Fibroblast of skin of back (primary cell): ENCODE measurements at regions not wholly inside any gene's neighbourhood (a gene's known extent, or its start where the extent isn't known, plus 50 kb on each side); places are given as distances from the start of the nearest gene placed in this dataset.
A peak's percentile ranks its signal among the peaks of the same experiment; 100 is the strongest.
"Not testable (repeated sequence)": the region's sequence is repeated elsewhere in the genome, so short reads cannot be mapped to it uniquely, and the experiment has no call there.

ENCODE experiments used
- DNase-seq: peaks from one replicate; pipeline ENCODE4 v3.0.0-alpha.2; 2013

DNA sequence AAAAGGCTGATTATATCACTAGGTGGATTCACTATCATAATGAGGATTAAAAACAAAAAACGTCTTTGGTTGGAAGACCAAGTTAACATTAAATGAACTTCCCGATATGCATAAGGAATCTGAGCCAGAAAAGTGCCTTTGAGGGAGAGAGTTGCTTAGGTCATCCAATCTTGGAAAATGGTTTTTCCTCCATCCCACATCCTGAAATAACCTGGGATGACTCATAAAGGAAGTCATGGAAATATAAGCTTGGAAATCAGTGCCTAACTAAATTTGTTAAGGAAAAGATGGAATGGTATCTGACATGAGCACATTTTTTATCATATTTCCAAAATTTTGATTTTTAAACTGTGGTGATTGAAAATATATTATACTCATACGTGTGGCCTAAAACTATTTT is 66.0 kb downstream of the KBTBD8 start:
- DNase-seq, result peak; percentile 23

DNA sequence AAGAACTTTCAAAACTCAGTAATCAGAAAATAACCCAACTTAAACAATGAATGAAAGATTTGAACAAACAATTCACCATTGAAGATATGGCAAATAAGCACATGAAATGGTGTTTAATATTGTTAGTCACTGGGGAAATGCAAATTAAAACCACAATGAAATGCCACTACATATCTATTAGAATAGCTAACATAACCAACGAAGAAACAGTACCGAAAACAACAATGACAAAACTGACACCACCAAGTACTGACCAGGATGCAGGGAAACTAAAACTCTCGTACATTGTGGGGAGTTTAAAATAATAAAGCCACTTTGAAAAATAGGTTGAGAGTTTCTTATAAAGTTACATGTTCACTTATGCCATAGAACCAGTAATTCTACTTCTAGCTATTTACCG is 69.1 kb downstream of the KBTBD8 start:
- DNase-seq, result no peak

DNA sequence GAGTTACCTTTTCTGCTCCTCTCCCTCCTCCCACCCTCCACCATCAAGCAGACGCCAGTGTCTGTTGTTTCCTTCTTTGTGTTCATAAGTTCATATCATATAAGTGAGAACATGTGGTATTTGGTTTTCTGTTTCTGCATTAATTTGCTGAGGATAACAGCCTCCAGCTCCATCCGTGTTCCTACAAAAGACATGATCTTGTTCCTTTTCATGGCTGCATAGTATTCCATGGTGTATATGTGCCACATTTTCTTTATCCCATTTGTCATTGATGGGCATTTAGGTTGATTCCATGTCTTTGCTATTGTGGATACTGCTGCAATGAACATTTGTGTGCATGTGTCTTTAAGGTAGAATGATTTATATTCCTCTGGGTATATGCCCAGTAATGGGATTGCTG is 74.5 kb downstream of the KBTBD8 start:
- not testable (repeated sequence) for DNase-seq

DNA sequence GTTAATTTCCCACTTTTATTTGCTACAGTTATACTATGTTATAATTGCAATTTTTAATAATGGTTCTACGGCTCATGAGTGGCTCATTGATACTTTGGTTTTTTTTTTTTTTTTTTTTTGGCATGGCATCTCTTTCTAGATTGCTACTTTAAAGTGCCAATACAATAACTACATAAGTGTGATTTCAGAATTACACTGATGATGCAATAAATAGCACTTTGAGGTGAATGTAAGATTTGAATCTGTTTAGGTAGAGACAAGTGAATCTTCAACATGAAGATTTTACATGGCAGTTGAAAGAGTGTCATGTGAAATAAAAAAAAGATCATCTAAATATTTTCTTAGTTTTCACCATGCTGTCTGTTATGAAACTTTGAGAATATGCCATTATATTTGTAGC is 75.7 kb downstream of the KBTBD8 start:
- no peak for DNase-seq

DNA sequence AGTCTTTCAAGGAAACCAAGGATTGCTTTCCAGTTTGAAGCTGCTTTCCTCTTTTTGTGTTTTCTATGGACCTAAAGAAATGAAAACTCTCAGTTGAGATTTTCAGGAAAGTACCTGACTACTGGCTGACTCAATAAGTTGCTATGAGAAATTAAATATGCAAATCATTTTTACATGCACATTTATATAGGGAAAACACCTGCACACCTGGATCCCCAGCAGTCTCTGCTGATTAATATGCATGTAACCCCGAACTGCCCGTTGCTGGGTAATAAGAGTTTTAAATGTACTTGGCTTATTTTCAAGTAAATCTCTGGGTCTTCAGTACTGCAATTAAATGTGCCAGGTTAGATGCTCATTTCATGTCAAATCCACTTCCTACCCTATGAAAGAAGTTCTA is 77.2 kb downstream of the KBTBD8 start:
- no peak for DNase-seq

DNA sequence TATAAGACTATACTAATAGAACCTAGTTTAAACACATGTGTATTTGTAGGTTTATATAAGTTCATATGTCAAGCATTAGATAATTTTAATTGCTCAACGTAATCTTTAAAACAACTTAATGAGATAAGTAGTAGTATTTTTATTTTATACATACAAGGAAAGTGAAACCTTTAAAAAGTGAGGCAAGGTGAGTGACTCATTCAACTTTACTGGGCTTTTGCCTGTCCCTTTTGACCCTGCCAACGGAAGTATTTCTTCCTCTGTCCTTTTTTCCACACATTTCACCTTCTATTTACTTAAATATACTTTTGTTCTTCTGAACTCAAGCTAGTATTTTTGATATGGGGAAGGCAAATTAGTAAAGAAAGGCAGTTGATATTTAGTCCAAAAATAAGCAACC is 78.5 kb downstream of the KBTBD8 start:
- no peak for DNase-seq

DNA sequence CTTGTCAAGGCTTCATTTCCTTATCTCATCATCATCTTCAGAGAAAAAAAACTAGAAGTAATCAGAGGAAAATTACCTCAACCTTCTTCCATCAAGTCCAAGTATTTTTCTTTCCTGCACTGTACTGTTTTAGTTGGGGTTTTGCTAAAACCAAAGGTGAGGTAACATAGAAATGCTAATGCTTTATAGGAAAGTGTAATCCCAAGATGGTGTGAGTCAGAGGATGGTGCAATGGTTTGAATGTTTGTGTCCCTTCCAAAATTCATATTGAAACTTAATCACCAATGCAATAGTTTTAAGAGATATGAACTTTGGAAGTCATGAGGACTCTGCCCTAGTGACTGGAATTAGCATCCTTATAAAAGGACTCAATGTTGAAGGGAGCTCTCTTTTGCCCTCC is 79.5 kb downstream of the KBTBD8 start:
- DNase-seq, result no peak

DNA sequence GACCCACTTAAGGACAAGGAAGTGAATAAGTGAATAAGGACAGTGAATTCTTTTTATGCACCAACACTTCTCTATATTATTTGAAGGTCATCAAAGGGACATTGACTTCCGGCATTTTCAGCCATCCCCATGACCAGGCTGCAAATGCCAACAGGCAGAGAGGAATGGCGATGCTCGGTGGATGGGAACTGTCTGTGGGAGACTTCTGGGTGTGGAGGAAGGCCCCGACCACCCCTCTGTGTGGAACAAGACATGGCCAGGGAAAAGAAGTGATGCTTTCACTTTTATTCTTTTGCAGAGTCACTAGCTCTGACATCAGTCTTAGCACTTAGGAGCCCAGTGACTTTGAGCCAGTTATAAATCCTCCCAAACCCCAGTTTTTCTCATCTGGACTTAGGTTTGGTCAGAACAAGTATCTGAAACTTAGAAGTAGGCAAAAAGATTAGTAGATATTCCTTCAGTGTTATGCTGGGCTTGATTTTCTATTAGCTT is 84.5 kb downstream of the KBTBD8 start:
- no peak for DNase-seq

DNA sequence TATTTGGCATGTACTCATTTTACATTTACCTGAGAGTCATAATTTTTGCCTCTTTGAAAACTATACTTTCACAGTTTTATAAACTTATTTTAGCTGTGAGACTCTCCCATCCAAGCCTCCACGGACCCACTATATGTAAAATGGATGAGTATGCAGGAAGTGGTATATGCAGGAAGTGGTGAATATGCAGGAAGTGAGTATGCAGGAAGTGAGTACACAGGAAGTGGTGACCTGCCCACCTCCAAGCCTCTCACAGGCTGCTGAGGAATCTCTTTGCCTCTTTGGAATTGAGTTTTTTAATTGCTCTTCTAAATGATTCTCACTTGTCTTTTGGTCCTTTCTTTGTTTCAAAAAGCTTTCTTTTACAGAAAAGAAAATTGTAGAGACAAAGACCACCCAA is 85.2 kb downstream of the KBTBD8 start:
- peak; percentile 56 for DNase-seq

DNA sequence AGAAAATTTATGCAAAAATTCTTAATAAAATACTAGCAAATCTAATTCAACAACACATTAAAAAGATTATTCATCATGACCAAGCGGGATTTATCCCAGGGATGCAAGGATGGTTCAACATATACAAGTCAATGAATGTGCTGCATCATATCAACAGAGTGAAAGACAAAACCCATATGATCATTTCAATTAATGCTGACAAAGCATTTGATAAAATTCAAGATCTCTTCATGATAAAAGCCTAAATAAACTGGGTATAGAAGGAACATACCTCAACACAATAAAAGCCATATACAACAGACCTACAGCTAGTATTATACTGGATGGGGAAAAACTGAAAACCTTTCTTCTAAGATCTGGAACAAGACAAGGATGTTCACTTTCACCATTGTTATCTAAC is 89.7 kb downstream of the KBTBD8 start:
- no peak for DNase-seq

DNA sequence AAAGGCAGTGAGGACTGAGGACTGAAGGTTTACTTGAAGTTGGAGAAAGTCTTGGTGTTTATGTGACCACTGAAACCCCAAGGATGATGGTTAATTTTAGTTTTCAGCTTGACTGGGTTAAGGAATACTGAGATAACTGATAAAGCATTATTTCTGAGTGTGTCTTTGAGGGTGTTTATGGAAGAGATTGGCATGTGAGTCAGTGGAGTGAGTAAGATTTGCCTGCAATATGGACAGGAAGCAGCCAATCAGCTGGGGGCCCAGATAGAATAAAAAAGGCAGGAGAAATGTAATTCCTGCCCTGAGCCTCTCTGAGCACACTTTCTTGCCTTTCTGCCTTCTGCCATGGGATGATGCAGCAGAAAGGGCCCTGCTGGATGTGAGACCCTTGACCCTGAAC is 92.4 kb downstream of the KBTBD8 start:
- DNase-seq, result peak; percentile 88

DNA sequence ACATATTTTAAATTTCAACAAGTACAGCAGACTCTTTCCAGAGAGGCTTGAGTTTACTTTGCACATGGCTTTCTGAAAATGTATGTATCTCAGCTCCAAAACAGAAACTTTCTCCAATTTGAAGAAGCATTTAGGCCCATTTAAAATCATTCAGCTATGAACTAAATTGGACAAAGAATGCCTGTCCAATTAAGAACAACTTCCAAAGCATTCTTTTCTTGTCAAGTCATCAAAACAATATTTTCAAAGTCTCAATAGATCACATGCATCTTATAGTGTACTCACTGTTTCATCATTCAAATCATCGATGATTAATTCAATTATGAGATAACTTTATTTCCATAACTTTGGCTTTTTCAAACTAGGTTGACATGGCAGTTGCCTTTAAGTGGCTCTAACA is 95.2 kb downstream of the KBTBD8 start:
- DNase-seq, result peak; percentile 50

DNA sequence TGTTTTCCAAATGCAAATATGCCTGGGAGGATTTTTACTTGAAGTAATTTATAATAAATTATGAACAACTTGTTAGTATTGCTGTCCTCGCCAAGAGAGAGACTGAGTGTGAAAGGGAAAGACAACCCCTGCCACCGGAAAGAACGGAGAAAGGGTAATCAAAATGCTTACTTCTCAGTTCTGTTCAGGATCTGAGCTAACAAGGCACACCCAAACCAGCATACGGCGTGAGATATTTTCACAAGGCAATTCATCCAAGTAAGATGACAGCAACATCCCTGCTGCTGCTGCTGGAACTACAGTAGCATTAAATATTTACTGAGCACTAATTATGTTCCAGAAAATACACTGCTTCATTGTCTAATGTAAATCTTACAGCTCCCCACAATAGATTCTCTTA is 96.1 kb downstream of the KBTBD8 start:
- DNase-seq, result no peak

DNA sequence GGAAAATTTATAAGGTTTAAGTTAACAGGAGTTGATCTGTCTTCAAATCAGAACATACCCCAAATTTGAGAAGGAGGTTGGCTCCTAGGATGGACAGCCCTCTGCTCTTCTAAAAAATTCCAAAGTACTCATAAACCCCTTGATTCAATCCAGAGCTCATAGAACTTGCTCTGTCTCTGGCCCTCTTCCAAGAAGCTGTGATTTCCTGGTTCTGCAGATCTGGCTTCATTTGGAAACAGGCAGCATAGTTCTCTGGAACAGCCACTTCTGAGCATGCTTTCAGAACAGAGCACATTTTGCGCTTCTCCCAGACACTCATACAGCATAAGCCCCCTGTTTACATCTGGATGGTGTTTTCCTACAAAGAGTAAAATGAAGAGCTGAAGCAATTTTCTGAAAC is 96.7 kb downstream of the KBTBD8 start:
- DNase-seq, result peak; percentile 58

DNA sequence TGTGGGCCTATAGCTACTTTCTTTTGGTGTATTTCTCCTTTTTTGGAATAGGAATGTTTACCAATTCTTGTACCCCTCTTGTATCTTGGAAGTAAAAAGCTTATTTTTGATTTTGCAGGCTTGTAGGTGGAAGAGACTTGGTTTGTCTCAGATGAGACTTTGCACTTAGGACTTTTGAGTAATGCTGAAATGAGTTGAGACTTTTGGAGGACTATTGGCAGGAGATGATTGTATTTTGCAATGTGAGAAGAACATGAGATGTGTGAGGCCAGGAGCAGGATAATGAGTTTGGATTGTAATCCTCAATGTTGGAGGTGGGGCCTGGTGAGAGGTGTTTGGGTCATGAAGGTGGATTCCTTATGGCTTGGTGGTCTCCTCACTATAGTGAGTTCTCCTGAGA is 106.3 kb downstream of the KBTBD8 start:
- no peak for DNase-seq

DNA sequence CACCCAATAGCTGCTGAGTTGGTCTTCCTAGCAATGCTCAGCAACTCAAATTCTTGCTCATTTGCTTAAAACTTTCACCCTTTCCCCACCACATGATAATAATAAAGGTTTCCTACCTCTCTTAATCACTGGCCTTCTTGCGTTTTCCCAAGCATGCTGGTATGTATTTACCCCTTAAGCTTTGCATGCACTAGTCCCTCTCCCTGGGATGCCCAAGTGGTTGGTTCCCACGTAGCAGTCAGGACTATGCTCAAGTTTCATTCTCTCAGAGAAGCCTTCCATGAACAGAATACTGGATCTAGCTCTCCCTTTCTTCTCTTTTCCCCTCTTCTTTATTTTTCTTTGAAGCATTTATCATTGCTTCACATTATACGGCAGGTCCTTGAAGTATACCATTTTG is 108.8 kb downstream of the KBTBD8 start:
- no peak for DNase-seq

DNA sequence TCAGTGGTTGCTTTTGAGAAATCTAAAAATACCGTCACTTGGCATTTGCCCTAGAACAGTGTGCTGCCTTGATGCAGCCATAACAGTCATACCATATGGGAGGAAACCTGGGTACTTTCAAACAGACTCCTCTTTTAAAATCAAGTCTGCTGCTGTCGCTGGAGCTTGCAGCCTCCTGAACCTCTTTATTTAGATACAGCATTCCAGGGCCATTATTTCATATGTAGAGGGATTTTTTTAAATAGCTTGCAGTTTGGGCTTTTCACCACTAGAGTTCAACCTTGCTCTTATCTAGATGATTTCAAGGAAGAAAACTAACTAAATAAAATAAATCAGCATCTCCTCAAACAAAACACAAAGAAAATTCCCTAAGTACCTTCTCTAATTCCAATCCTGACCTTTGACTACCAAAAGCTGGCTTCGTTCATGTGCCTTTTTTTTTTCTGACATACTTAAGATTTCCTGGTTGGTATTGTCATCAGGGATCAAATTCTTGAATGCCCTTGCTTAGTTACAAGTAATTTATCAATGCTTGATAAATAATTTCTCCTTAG is 111.6 kb downstream of the KBTBD8 start:
- DNase-seq, result peak; percentile 71

DNA sequence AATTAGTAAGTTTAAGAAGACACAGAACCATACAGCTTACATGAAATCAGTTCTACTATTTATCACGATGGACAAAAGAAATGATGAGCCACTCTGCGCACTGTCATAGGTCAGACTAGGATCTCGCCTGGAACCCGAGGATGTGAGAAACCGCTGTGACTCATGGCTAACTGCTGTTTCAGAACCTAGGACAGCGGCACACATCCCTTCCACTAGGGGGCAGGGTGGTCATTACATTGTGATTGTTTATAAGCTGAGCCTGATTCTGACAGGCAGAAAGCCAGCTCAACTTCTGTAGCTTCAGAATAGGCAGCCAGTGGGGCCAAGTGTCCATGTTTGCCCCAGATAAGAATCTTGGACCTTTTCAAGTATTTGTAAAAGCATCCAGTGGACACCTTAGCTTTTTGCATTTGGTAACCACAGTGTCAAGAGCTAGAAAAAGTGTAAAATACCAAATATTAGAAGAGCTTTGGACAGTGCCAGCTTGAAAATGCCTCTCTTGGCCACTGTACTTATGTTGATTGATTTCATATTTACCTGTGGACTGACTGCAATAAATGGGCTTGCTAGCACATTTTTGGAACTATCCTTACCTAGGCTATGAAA is 115.8 kb downstream of the KBTBD8 start:
- DNase-seq, result peak; percentile 83

DNA sequence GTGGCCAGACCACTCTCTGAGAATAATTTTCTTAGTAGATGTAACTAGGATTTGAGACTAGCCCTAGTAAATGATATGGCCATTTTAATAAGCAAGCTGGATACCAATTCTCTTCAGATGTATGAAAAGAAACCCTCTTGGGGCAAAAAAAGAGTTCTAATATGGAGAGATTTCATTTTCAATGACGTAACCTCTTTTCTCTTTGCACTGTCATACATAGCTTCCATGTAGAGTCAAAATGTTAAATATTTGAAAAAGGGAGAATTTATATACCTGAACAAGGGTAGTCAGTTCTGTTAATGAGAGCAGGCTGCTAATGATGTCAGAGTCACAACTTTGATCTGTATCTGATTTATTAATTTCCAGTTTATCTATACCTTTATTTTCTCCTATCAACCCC is 120.0 kb downstream of the KBTBD8 start:
- no peak for DNase-seq

DNA sequence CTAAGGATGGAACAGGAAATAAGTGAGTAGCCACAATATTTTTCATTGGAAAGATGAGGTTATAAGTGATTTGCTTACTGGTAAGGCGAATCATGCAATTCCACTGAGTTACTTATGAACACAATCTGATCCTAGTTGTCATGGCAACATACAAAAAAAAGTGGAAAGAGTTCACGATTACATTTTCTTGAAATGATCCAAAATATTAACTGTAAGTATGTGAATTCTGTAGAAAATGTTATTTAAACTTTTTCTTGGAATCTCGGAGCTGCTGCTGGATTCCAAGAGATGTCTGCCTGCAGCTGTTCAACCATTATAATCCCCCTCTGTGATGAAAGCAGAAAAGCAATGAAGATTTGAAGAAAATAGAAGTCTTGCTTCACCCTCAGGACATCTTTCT is 120.5 kb downstream of the KBTBD8 start:
- no peak for DNase-seq

DNA sequence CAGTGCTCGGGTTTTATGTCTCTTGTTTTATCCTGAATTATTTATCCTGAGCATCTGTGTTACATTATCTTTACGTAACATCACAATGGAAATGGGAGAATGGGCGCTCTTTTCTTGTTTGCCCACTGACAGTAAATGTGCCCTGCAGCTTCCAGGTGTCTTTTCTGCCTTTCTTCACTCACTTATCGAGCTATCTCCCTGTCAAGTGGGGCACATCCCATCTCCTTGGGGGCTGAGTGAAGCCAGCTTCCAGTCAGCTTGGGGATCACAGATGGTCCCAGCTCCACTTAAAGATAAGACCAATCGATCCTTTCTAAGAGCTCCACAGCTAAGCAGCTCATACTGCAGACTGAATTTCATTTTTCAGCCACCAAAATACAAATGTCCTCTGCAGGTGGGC is 125.8 kb downstream of the KBTBD8 start:
- DNase-seq, result no peak

DNA sequence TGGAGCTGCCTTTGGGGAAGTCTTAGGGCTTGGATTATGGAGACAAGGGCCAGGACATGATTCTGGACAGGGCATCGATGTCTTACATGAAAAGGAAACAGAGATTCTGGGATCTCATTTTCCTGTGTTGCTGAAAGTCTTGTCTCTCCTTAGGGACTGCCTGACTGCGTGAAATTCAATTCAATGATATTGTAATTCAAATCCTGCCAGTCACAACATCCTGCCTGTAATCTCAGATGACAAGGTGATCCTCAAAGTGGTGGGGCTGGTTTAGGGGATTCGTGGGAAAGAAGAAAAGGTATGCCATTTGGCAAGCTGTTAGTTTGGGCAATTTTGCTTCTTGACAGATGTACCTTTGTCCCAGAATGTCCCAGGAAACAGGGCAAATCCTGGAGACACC is 129.1 kb downstream of the KBTBD8 start:
- DNase-seq, result no peak

DNA sequence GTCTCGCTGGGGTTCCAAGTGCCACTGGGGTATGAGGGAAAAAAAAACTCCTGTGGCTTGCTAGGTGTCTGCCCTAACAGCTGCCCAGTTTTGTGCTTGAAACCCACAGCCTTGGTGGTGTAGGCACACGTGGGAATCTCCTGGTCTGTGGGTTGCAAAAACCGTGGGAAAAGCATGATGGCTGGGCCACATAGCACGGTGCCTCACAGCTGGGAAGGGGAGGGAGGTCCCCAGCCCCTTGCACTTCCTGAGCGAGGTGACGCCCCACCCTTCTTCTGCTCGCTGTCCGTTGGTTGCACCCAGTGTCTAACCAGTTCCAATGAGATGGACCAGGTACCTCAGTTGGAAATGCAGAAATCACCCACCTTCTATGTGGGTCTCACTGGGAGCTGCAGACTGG is 144.3 kb downstream of the KBTBD8 start:
- DNase-seq, result no peak

DNA sequence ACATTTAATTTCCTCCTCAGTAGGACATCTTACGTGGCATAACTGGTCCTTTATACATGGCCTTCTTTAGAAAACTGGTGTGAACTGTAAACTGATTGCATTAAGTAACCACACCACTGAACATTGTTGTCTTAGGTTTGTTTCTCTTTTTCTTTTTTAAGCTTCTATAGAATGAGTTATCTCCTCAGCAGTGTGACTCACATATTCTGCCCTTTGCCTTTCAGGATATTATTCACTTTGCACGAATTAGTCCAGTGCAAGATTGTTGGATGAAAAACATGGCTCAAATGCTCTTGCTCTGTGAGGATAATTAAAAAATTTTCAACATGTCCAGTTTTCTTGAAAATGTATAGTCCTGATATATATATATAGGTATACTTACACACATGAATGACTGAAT is 147.6 kb downstream of the KBTBD8 start:
- DNase-seq, result peak; percentile 1

DNA sequence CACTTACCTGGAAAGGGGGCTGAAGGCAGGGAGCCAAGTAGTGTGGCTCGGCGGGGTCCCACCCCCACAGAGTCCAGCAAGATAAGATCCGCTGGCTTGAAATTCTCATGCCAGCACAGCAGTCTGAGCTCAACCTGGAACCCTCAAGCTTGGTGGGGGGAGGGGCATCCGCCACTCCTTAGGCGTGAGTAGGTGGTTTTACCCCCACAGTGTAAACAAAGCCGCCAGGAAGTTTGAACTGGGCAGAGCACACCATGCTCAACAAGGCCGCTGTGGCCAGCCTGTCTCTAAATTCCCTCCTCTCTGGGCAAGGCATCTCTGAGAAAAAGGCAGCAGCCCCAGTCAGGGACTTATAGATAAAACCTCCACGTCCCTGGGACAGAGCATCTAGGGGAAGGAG is 156.3 kb downstream of the KBTBD8 start:
- DNase-seq, result no peak
